GM18907 (cell line): ENCODE measurements at regions not wholly inside any gene's neighbourhood (a gene's known extent, or its start where the extent isn't known, plus 50 kb on each side); places are given as distances from the start of the nearest gene placed in this dataset.

Source experiments
- ATAC-seq: cut with Tn5 transposase; IDR thresholded peaks from one replicate; pipeline ENCODE4 v1.9.1; 2021; ENCODE audit warnings: mild to moderate bottlenecking, moderate library complexity; ENCODE audit not compliant: unreplicated experiment

- ATAC-seq: no peak
Observed at GRCh38 chr4:36919721-36920120, 324.8 kb upstream of the NWD2 start.

GRCh38 chr4:36921476-36922216 lies 322.9 kb upstream of the NWD2 start:
- ATAC-seq: no peak

- no peak for ATAC-seq
Observed at GRCh38 chr4:36930562-36931111, 313.9 kb upstream of the NWD2 start.

DNA sequence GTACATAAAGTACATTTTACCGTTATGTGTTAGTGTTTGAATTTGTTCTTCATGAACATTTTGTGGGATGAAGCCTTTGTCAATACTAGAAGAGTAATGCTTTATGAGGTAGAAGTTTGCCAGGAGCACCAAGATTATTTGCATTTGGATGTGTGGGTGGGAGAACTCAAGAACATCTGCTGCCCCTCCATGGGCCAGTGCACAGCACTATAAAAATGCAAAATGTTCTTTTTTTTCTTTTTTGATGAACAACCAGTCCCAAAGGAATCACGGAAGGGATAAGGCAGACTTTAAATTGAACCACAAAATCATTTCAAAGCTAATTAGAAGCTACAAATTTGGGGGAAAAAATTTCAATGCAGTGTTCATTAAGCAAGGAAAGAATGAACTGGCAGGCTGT lies 300.3 kb upstream of the NWD2 start:
- ATAC-seq: no peak

- ATAC-seq: no peak
Observed at GRCh38 chr4:36961420-36961819, 283.1 kb upstream of the NWD2 start.

DNA sequence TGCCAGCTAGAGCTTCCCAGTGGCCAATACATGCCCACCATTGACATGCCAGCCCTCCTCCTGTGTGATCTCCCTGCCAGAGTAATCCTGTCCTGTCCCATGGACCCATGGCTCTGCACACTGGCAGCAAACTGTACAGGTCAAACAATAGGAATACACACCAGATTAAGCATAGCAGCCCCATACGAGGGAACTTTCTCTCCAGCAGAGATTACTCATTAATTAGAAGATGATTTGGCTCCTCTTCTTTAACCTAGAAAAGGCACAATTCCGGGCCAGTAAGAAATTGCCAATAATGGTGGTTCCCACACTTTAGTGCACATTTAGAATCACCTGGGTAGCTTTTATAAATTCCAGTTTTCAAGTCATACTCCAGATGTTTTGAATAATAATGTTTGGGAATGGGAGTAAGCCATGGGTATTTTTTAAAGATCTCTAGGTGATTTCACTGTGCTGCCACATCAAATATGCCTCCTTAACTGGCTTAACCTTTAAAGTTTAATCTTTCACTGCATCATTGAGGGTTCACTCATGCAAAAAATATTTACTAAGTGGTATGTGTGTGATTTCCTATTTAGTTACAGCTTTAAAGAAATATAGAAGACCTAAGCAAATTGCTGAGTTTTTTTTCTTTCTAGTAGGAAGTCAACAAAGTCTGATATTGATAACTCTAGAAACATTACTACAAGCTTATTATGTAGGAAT lies 277.6 kb upstream of the NWD2 start:
- no peak for ATAC-seq

DNA sequence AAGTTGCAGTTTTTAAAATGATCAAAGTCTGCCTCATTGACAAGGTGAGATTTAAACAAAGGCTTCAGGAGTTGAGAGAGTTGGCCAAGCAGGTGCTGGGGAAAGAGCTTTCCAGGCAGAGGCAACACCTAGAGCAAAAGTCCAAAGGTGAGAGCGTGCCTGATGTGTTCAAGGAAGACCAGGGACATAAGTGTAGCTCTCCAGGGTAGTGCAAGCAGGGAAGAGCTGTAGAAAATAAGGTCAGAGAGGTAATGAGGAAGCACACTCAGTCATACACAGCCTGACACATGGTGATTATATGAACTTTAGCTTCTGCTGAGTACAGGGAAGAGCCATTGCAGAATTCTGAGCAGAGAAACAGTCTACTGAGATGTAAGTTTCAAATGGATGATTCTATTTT lies 265.0 kb upstream of the NWD2 start:
- ATAC-seq: no peak

DNA sequence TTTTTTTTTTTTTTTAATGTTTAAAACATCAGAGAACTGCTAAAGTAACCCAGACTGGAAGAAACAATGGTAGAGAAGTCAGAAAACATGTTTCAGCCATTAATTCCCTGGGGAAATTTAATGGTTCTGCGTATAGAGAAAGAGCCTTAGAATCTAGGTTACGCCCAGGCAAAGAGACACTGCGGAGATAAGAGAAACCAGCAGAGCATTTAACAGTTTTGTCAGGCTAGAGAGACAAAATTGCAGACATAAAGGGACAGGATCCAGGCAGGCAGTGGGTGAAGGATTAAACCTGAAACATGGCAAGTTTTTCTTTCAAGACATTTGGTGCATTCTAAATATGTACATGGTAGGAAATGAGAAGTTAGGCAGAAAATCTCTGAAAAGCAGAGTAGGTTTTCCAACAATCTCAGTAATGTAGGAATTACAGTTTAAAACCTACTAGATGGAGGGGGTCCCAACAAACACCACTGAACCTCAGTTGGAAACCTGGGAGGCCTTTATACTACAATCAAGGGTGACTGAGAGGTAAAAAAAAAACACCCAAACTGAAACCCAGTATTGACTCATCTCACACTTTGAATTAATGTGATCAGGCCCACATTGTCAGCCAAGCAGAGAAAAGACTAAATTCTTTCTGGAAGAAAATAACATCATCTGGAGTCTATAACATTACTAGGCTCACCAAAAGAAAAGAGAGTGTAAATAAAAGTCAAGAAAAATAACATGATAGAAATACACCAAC lies 254.2 kb upstream of the NWD2 start:
- ATAC-seq: peak; percentile 74

DNA sequence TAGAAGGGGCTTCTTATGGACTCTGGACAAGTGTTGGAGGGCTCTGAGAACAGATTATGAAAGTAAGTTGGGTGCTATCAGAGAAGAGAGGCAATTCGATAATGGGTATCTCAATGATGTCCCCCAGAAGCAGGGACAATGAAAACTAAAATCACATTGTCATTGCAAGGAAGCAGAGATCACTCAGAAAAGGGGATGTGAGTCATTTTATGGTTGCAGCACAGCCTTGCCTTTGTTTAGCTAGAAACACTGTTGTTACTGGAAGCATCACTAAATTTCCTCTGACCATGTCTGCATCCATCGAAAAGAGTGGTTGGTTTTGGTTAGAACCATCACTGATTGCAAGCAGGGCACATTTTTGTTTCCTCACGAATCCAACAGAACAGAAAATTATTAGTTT lies 246.8 kb upstream of the NWD2 start:
- no peak for ATAC-seq

- ATAC-seq: no peak
Observed at GRCh38 chr4:37000281-37000680, 244.3 kb upstream of the NWD2 start.

GRCh38 chr4:37001688-37002436 lies 242.7 kb upstream of the NWD2 start:
- no peak for ATAC-seq

DNA sequence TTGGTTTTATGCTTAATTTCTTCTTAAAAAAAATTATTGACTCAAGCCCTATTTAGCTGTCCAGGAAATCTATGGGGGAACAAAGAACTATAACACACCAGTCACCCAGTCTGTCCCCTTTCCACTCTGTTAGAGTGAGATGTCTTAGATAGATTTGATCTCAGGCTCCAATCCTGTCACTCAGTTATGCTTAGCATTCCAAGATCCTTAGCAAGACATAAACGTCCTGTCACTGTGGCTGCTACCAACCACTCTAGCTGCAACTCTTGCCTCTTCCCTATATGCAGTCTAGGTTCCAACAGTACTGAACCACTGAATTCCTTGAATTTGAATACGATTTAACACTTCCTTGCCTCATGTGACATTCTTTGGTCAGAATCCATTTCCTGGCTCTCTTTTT lies 241.9 kb upstream of the NWD2 start:
- ATAC-seq: no peak

DNA sequence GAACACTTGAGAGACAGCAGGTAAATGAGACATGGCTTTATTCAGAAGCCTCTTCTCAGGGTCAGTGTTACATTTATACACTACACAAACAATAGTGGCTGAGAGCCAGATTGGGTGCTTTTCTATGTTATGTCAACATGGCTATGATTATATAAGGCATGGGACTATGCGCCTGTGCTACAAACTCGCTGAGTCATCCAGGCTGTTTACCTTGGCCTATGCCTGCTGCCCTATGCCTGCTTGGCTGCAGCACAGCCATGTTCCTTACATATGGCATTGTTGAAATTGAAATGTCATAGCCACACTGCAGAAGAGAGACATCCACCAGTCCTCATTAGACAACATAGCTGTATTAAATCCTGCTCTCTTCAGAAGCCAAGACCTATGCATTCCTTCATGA lies 236.3 kb upstream of the NWD2 start:
- no peak for ATAC-seq

DNA sequence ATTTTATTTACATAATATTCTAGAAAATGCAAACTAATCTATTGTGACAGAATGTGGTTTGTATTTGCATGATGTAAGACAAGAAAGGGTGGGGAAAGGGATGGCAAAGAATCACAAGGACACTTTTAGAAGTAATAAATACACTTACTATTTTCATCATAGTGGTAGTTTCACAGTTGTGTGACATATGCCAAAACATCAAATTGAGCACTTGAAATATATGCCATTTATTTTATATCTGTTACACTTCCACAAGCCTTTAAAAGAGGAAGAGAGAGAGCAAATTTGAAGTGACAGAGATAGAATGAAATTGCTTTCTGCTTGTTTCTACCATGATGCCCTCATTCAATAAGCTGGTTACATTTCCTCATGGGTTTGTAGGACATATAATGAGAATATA lies 230.0 kb upstream of the NWD2 start:
- ATAC-seq: no peak

DNA sequence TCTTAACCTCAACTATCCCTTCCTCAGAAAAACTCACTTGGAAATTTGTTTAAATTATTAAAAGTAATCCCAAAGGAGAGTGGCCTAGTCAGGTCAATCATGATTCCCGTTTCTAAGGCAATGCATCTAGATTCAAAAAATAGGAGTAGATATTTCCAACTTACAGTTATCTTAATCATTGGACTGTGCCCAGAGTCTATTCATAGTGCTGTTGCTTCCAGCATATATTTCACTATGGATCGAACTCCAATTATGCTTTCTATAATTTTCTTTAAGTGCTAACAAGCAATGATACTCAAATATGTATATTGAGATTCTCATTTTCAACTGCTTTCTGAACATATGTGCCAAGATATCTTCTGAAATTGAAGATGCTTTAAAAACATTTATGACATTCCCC lies 229.2 kb upstream of the NWD2 start:
- no peak for ATAC-seq

DNA sequence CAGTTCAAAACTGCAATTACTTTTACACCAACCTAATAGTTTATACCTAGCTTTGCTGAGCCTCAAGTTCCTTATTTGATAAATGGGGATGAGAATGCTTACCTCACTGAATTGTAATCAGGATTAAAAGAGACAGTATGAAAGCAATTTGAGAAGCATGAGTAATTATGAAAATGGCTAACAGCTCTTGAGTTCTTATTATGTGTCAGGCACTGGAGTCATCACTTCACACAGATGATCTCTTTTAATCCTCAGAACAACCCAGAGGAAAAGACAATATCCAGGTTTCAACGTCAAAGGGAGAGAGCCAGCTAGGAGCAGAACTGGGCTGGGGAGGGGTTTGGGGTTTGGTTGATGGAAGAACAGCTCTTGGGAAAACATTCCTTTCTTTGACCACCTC lies 221.0 kb upstream of the NWD2 start:
- no peak for ATAC-seq

- no peak for ATAC-seq
Observed at GRCh38 chr4:37023996-37024395, 220.5 kb upstream of the NWD2 start.

- no peak for ATAC-seq
Observed at GRCh38 chr4:37040816-37041215, 203.7 kb upstream of the NWD2 start.

DNA sequence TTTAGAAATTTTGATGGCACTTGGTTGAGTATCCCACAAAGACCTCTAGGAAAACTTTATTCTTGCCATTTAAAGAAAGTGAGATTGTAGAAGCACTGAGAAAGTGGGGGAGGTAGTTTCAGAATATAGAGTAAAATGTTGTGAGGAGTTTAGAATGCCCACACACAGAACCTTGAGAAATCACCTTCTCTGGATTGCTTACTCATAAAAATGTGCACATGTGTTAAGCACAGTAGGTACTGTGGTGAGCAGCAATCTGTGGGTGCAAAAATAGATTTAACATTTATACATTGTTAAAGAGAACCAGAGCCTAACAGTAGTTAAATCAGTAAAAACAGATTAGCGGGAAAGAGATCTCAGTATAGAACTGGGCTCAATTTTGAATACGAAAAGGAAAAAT lies 201.2 kb upstream of the NWD2 start:
- ATAC-seq: no peak

DNA sequence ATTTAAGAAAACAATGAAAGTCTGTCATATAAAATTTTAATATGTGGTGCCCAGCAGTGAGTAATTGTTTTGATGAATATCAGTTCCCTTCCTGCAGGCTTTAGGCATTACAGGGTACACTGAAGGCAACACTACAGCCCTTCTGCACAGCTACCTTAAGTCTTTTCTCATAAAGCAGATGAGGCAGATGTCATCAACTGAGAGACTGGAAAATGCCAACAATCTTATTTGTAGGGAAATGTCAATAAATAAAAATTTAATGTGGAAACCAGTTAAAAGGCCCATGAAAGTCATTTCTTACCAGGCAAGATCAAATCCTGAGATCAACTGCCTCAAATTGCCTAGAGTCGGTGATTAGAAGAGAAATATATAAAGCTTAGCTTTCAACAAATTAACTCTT lies 193.4 kb upstream of the NWD2 start:
- ATAC-seq: no peak

- no peak for ATAC-seq
Observed at GRCh38 chr4:37051866-37052265, 192.7 kb upstream of the NWD2 start.
